Pancreas (tissue), 10 donors: ENCODE measurements at regions not wholly inside any gene's neighbourhood (a gene's known extent, or its start where the extent isn't known, plus 50 kb on each side); places are given as distances from the start of the nearest gene placed in this dataset.

ENCODE experiments used
- ATAC-seq, 4 donors: fragments of 200-7000 bp; cut with Tn5 transposase; one replicate each; pipeline versions ENCODE4 v1.8.0 to v1.9.1; 2020; ENCODE audit warnings: mild to moderate bottlenecking in 4 of 4, moderate library complexity in 4 of 4
- DNase-seq, 6 donors: peaks; one replicate each; pipeline ENCODE4 v3.0.0-alpha.2; 2020
- FAIRE-seq: peaks from 2 replicates; lab custom pipeline; 2012; peaks lifted over from hg19 to GRCh38; lab: Jason Lieb, UNC
- H3K27ac ChIP-seq, 4 donors: fragments of 200-600 bp; sonication (generic); 1 replicate in 3 of 4; 2 replicates in 1 of 4; pipeline versions ENCODE4 v1.5.0 to v1.8.0; 2020
- H3K27me3 ChIP-seq, 4 donors: fragments of 200-600 bp; one replicate each; pipeline ENCODE4 v1.8.0; 2021
- H3K36me3 ChIP-seq, 3 donors: fragments of 200-600 bp; sonication (generic) in 1 of 3; one replicate each; pipeline versions ENCODE4 v1.5.0 to v1.8.0; 2020 to 2021
- H3K4me1 ChIP-seq, 3 donors: fragments of 200-600 bp; one replicate each; pipeline ENCODE4 v1.8.0; 2021
- H3K4me3 ChIP-seq, 4 donors: fragments of 200-600 bp; sonication (generic) in 2 of 4; one replicate each; pipeline versions ENCODE4 v1.5.0 to v1.8.0; 2020 to 2021
- H3K9me3 ChIP-seq, 4 donors: fragments of 200-600 bp; one replicate each; pipeline ENCODE4 v1.8.0; 2021
- CTCF ChIP-seq, 4 donors: fragments of 200-600 bp; sonication (generic) in 3 of 4; IDR thresholded peaks; one replicate each; pipeline versions ENCODE4 v1.5.0 to v1.8.0; 2021; ENCODE audit warnings: antibody characterized with exemption in 4 of 4
- WGBS, 2 donors: extraction: QIAGEN DNeasy Blood & Tissue Kit; methylation state at CpG; one replicate each; pipeline ENCODE4 v1.1.7; 2013; 5-methylcytosine and 5-hydroxymethylcytosine counted together
- intact Hi-C, 3 donors: fragments of 100-400 bp; cut with DNase I; formaldehyde crosslinking; loops; one replicate each; pipeline versions ENCODE4 v1.11.1 to v1.14.2; 2022
- donor health status: healthy with polysubstance abuse.
- donor health status: DM: no; HTN: no; CAD: no; lungs with moderate emphysema.
- donor health status: DM: no; HTN: no; CAD: no.
- donor health status: control.
- donor health status: control.
- donor health status: Bipolar disorder and iron deficiency.
- donor health status: DM: yes; HTN: yes; CAD: no.
- donor health status: DM: no; HTN: no; CAD: no.
- donor health status: DM: no; HTN: no; CAD: no.
- donor health status: DM: yes; HTN: yes; CAD: no.

GRCh38 chr2:16568998-16569784 lies 96.4 kb downstream of the CYRIA start:
- H3K4me1 ChIP-seq, result no peaks in the 10 kb centered on the region
- no peak for ATAC-seq
- intact Hi-C loops, result no loop called here
- no peak overlapping the region for H3K27ac ChIP-seq
- H3K4me3 ChIP-seq, result no peak overlapping the region
- TF ChIP-seq CTCF (IDR thresholded peaks at IDR 0.05), result no peak
- DNase-seq, result no peak
- WGBS, 2 donors, result 89 to 90% methylated on average over 4 of the region's 4 CpGs
- H3K27me3 ChIP-seq, result no peaks in the 10 kb centered on the region
- no peak for FAIRE-seq
- H3K9me3 ChIP-seq, result no peaks in the 10 kb centered on the region
- no peaks in the 10 kb centered on the region for H3K36me3 ChIP-seq

- intact Hi-C loops, result no loop called here
- H3K9me3 ChIP-seq, result no peaks in the 10 kb centered on the region
- TF ChIP-seq CTCF (IDR thresholded peaks at IDR 0.05), result no peak
- H3K4me3 ChIP-seq, result no peak overlapping the region
- H3K36me3 ChIP-seq, result no peaks in the 10 kb centered on the region
- no peak overlapping the region for H3K27ac ChIP-seq
- WGBS, 2 donors, result 38 to 39% methylated on average over 4 of the region's 4 CpGs
- DNase-seq (no peak), FAIRE-seq (no peak), ATAC-seq (no peak)
- H3K27me3 ChIP-seq, result no peaks in the 10 kb centered on the region
- H3K4me1 ChIP-seq, result no peaks in the 10 kb centered on the region
Measured at GRCh38 chr2:16566701-16567100, 98.9 kb downstream of the CYRIA start.

GRCh38 chr2:16565481-16565880 lies 100.2 kb downstream of the CYRIA start:
- WGBS, 2 donors, result 65 to 67% methylated on average over 8 of the region's 8 CpGs
- no peak for DNase-seq
- no peak for FAIRE-seq
- ATAC-seq, result no peak
- H3K4me3 ChIP-seq, result no peak overlapping the region
- H3K36me3 ChIP-seq, result no peaks in the 10 kb centered on the region
- H3K4me1 ChIP-seq, result no peaks in the 10 kb centered on the region
- intact Hi-C loops, result no loop called here
- no peak for TF ChIP-seq CTCF (IDR thresholded peaks at IDR 0.05)
- no peaks in the 10 kb centered on the region for H3K9me3 ChIP-seq
- no peaks in the 10 kb centered on the region for H3K27me3 ChIP-seq
- no peak overlapping the region for H3K27ac ChIP-seq

GRCh38 chr2:16561676-16562075 lies 104.0 kb downstream of the CYRIA start:
- no peaks in the 10 kb centered on the region for H3K36me3 ChIP-seq
- no peaks in the 10 kb centered on the region for H3K9me3 ChIP-seq
- 80 to 83% methylated on average over 3 of the region's 3 CpGs for WGBS, 2 donors
- DNase-seq (no peak), ATAC-seq (no peak), FAIRE-seq (no peak)
- intact Hi-C loops, result no loop called here
- no peaks in the 10 kb centered on the region for H3K27me3 ChIP-seq
- H3K27ac ChIP-seq, result no peak overlapping the region
- TF ChIP-seq CTCF (IDR thresholded peaks at IDR 0.05), result no peak
- H3K4me3 ChIP-seq, result no peak overlapping the region
- no peaks in the 10 kb centered on the region for H3K4me1 ChIP-seq

- Histone ChIP-seq H3K4me1 (no peaks in the 10 kb centered on the region), H3K36me3 (no peaks in the 10 kb centered on the region), H3K27me3 (no peaks in the 10 kb centered on the region), H3K4me3 (no peak overlapping the region), H3K27ac (no peak overlapping the region), H3K9me3 (no peaks in the 10 kb centered on the region)
- ATAC-seq (no peak), DNase-seq (no peak), FAIRE-seq (no peak)
- 55 to 65% methylated on average over 6 of the region's 6 CpGs for WGBS, 2 donors
- intact Hi-C loops, result no loop called here
- no peak for TF ChIP-seq CTCF (IDR thresholded peaks at IDR 0.05)
Measured at GRCh38 chr2:16561251-16561650, 104.4 kb downstream of the CYRIA start.
